Calu3 (cell line): ENCODE measurements at regions not wholly inside any gene's neighbourhood (a gene's known extent, or its start where the extent isn't known, plus 50 kb on each side); places are given as distances from the start of the nearest gene placed in this dataset.

Experiments
- BruUV-seq: library from RNA; stranded (reverse); fragments of 400-500 nt; replicated peaks from 2 replicates; lab custom pipeline; 2021; lab: Mats Ljungman, UMichigan
- CTCF ChIA-PET: fragments of 300-600 bp; sonication (Branson Sonifier 250); formaldehyde crosslinking; loops from one replicate; lab custom pipeline; 2022; ENCODE audit warnings: antibody characterized with exemption; lab: Charles Lee
- DNase-seq: peaks from one replicate; pipeline ENCODE4 v3.0.0; 2022
- H3K27ac Mint-ChIP-seq: one replicate; pipeline ENCODE4 v1.8.0; 2022; ENCODE audit warnings: mixed read lengths; ENCODE audit not compliant: unreplicated experiment
- H3K27me3 Mint-ChIP-seq: one replicate; pipeline ENCODE4 v1.8.0; 2022; ENCODE audit warnings: mixed read lengths; ENCODE audit not compliant: unreplicated experiment
- H3K36me3 Mint-ChIP-seq: one replicate; pipeline ENCODE4 v1.8.0; 2022; ENCODE audit warnings: mild to moderate bottlenecking, moderate library complexity, mixed read lengths; ENCODE audit not compliant: insufficient read depth, unreplicated experiment
- H3K4me1 Mint-ChIP-seq: one replicate; pipeline ENCODE4 v1.8.0; 2022; ENCODE audit warnings: mild to moderate bottlenecking, low read depth, mixed read lengths; ENCODE audit not compliant: unreplicated experiment
- H3K4me3 Mint-ChIP-seq: one replicate; pipeline ENCODE4 v1.8.0; 2022; ENCODE audit warnings: mild to moderate bottlenecking, low read depth, moderate library complexity, mixed read lengths; ENCODE audit not compliant: unreplicated experiment
- H3K9me3 Mint-ChIP-seq: one replicate; pipeline ENCODE4 v1.8.0; 2022; ENCODE audit warnings: low read depth, mixed read lengths; ENCODE audit not compliant: unreplicated experiment
- CTCF ChIP-seq: fragments of 200-600 bp; IDR thresholded peaks from one replicate; pipeline ENCODE4 v1.8.0; 2022; ENCODE audit warnings: antibody characterized with exemption; ENCODE audit not compliant: unreplicated experiment
- intact Hi-C: fragments of 100-400 bp; cut with micrococcal nuclease; formaldehyde crosslinking; loops from one replicate; pipeline ENCODE4 v1.10.0; 2022; ENCODE audit not compliant: unreplicated experiment

DNA sequence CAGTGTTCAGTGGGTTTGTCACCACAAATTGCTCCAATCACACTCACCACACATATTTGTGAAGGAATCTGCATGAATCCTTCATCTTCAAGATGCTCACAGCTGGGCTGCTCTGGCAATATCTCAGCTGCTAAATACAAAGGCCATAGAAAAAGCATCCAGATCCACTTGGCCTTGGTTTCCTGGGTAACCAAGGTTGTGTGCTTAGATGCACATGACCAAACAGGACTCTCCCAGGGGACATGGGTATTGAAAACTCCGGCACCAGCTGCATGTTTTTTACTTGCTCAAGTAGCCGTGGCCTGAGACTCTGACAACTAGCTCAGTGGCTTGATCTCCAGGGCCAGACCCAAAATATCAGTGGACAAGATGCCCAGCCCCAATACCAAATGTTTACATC is 131.3 kb downstream of the CBLN1 start:
- no peak for TF ChIP-seq CTCF
- Mint-ChIP-seq H3K36me3 (no peaks in the 10 kb centered on the region), H3K27me3 (no peaks in the 10 kb centered on the region), H3K4me3 (no peak overlapping the region), H3K4me1 (no peaks in the 10 kb centered on the region), H3K27ac (no peak overlapping the region), H3K9me3 (peaks cover 18% of the 10 kb centered on the region)
- CTCF ChIA-PET: no interaction called here
- DNase-seq: no peak
- BruUV-seq: no TSS peak
- intact Hi-C loops: no loop called here

DNA sequence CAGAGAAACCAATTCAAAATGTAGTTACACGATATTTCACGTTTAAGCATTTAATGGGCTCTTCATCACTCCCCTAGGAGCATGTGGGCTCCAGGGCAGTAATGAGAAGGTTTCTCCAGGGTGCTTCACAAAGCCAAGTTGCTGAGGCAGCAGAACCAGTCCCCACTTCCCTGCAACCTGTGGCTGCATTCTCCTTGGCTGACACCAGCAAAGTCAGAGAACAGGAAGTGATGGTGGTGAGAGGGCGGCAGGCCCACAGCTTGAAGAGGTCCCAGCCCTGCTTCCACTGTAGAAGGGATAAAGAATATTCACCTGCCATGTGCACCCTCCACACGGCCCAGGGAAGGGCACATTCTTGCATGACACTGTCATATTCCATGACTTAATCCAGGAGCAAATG is 133.2 kb downstream of the CBLN1 start:
- no peaks in the 10 kb centered on the region for H3K36me3 Mint-ChIP-seq
- H3K4me1 Mint-ChIP-seq: no peaks in the 10 kb centered on the region
- intact Hi-C loops: no loop called here
- H3K27ac Mint-ChIP-seq: no peak overlapping the region
- H3K27me3 Mint-ChIP-seq: no peaks in the 10 kb centered on the region
- BruUV-seq: no TSS peak
- H3K9me3 Mint-ChIP-seq: peaks cover 18% of the 10 kb centered on the region
- no peak overlapping the region for H3K4me3 Mint-ChIP-seq
- CTCF ChIA-PET: no interaction called here
- no peak for DNase-seq
- no peak for TF ChIP-seq CTCF

- no peak for TF ChIP-seq CTCF
Measured at GRCh38 chr16:49140618-49141017, 141.0 kb downstream of the CBLN1 start.

GRCh38 chr16:49130397-49130796 is 151.2 kb downstream of the CBLN1 start:
- H3K4me3 Mint-ChIP-seq: no peak overlapping the region
- no peaks in the 10 kb centered on the region for H3K36me3 Mint-ChIP-seq
- intact Hi-C loops: no loop called here
- H3K4me1 Mint-ChIP-seq: no peaks in the 10 kb centered on the region
- DNase-seq: no peak
- H3K27ac Mint-ChIP-seq: no peak overlapping the region
- CTCF ChIA-PET: no interaction called here
- TF ChIP-seq CTCF: no peak
- no peaks in the 10 kb centered on the region for H3K27me3 Mint-ChIP-seq
- H3K9me3 Mint-ChIP-seq: no peaks in the 10 kb centered on the region
- no TSS peak for BruUV-seq

More at GRCh38 chr16:49140618-49141017, 141.0 kb downstream of the CBLN1 start:
- peaks cover 11% of the 10 kb centered on the region for H3K9me3 Mint-ChIP-seq
- CTCF ChIA-PET: interaction anchor here (0.7 kb wide), 1 partner anchor 113 kb away, joined by 3 read pairs; no protein-coding TSS in a partner anchor
- H3K36me3 Mint-ChIP-seq: no peaks in the 10 kb centered on the region
- H3K4me1 Mint-ChIP-seq: no peaks in the 10 kb centered on the region
- no peak for DNase-seq
- no peaks in the 10 kb centered on the region for H3K27me3 Mint-ChIP-seq
- intact Hi-C loops: no loop called here
- no TSS peak for BruUV-seq
- H3K27ac Mint-ChIP-seq: no peak overlapping the region
- no peak overlapping the region for H3K4me3 Mint-ChIP-seq
